ENCODE measurements at regions not wholly inside any gene's neighbourhood (a gene's known extent, or its start where the extent isn't known, plus 50 kb on each side); places are given as distances from the start of the nearest gene placed in this dataset.

GRCh38 chr6:155646443-155646842 lies 190.8 kb upstream of the NOX3 start:
- peak overlapping the region in 2 of 12 donors; percentile 4 to 26 for H3K4me3 ChIP-seq
- ATAC-seq (no peak), DNase-seq (no peak)
- intact Hi-C loops (cut with DNase I) = no loop called here
- H3K27ac ChIP-seq = no peak overlapping the region
- WGBS, 4 donors = 60 to 64% (median 61%) methylated on average over 5 of the region's 5 CpGs
- no peaks in the 10 kb centered on the region for H3K36me3 ChIP-seq
- TF ChIP-seq CTCF (IDR thresholded peaks at IDR 0.05) = no peak
- TF ChIP-seq POLR2A (IDR thresholded peaks at IDR 0.05) = no peak
- peaks cover 0 to 19% (median 0%) of the 10 kb centered on the region in 12 donors for H3K4me1 ChIP-seq
- no peaks in the 10 kb centered on the region for H3K27me3 ChIP-seq
- H3K9me3 ChIP-seq = peaks cover 0 to 15% (median 1%) of the 10 kb centered on the region in 12 donors

- Histone ChIP-seq H3K9me3 (peaks cover 0 to 22% (median 8%) of the 10 kb centered on the region in 12 donors), H3K36me3 (no peaks in the 10 kb centered on the region), H3K4me1 (peaks cover 0 to 19% (median 0%) of the 10 kb centered on the region in 12 donors), H3K4me3 (no peak overlapping the region), H3K27me3 (no peaks in the 10 kb centered on the region), H3K27ac (no peak overlapping the region)
- intact Hi-C loops (cut with DNase I) = no loop called here
- WGBS, 4 donors = 56 to 73% (median 61%) methylated on average over 2 of the region's 2 CpGs
- TF ChIP-seq CTCF (IDR thresholded peaks at IDR 0.05) (no peak), POLR2A (IDR thresholded peaks at IDR 0.05) (no peak)
- no peak for DNase-seq
- ATAC-seq = no peak
These were observed 189.7 kb upstream of the NOX3 start for GRCh38 chr6:155645325-155645724.

- DNase-seq = no peak
These were observed 186.0 kb upstream of the NOX3 start for GRCh38 chr6:155641603-155642002.

GRCh38 chr6:155638200-155638599 lies 182.6 kb upstream of the NOX3 start:
- intact Hi-C loops (cut with DNase I) = no loop called here
- DNase-seq = no peak
- 84 to 87% (median 85%) methylated on average over 1 of the region's 1 CpG for WGBS, 4 donors

More at GRCh38 chr6:155641603-155642002, 186.0 kb upstream of the NOX3 start:
- Histone ChIP-seq H3K27ac (no peak overlapping the region), H3K4me1 (peaks cover 0 to 2% (median 0%) of the 10 kb centered on the region in 12 donors), H3K36me3 (no peaks in the 10 kb centered on the region), H3K27me3 (no peaks in the 10 kb centered on the region), H3K4me3 (no peak overlapping the region), H3K9me3 (peaks cover 0 to 30% (median 8%) of the 10 kb centered on the region in 12 donors)
- intact Hi-C loops (cut with DNase I) = no loop called here
- no peak for ATAC-seq
- WGBS, 4 donors = 84 to 90% (median 87%) methylated on average over 1 of the region's 1 CpG
- TF ChIP-seq CTCF (IDR thresholded peaks at IDR 0.05) (no peak), POLR2A (IDR thresholded peaks at IDR 0.05) (no peak)

More at GRCh38 chr6:155638200-155638599, 182.6 kb upstream of the NOX3 start:
- ATAC-seq = no peak
- H3K36me3 ChIP-seq = no peaks in the 10 kb centered on the region
- TF ChIP-seq POLR2A (IDR thresholded peaks at IDR 0.05) = no peak
- TF ChIP-seq CTCF (IDR thresholded peaks at IDR 0.05) = no peak
- no peak overlapping the region for H3K27ac ChIP-seq
- no peaks in the 10 kb centered on the region for H3K4me1 ChIP-seq
- no peaks in the 10 kb centered on the region for H3K27me3 ChIP-seq
- no peak overlapping the region for H3K4me3 ChIP-seq
- H3K9me3 ChIP-seq = peaks cover 0 to 30% (median 8%) of the 10 kb centered on the region in 12 donors
